Esophagus squamous epithelium (tissue), 4 donors: ENCODE measurements at regions not wholly inside any gene's neighbourhood (a gene's known extent, or its start where the extent isn't known, plus 50 kb on each side); places are given as distances from the start of the nearest gene placed in this dataset.

Source experiments
- CTCF ChIP-seq, 6 experiments: fragments of 450-650 bp in 4 of 6; fragments of 200-600 bp in 2 of 6; sonication (generic) in 2 of 6; IDR thresholded peaks; one replicate each; pipeline ENCODE4 v1.5.1; 2016 to 2019; ENCODE audit warnings: antibody characterized with exemption in 6 of 6, mild to moderate bottlenecking in 4 of 6, moderate library complexity in 4 of 6
- POLR2A ChIP-seq, 4 donors: fragments of 450-650 bp; IDR thresholded peaks; one replicate each; pipeline ENCODE4 v1.6.1; 2017; ENCODE audit warnings: antibody characterized with exemption in 4 of 4, mild to moderate bottlenecking in 4 of 4, moderate library complexity in 3 of 4

- TF ChIP-seq CTCF (IDR thresholded peaks at IDR 0.05) (no peak), POLR2A (IDR thresholded peaks at IDR 0.05) (no peak)
Measured at GRCh38 chr6:99219788-99220187, 129.7 kb downstream of the FAXC start.
